Hepatocyte (in vitro differentiated cells): ENCODE measurements at regions not wholly inside any gene's neighbourhood (a gene's known extent, or its start where the extent isn't known, plus 50 kb on each side); places are given as distances from the start of the nearest gene placed in this dataset.

Experiments used
- CTCF ChIP-seq: fragments of 200-600 bp; sonication (generic); IDR thresholded peaks from 2 replicates; pipeline ENCODE4 v1.5.1; 2016; ENCODE audit warnings: antibody characterized with exemption, mild to moderate bottlenecking; ENCODE audit not compliant: poor library complexity
- EZH2 ChIP-seq: fragments of 200-600 bp; sonication (generic); IDR thresholded peaks from 2 replicates; pipeline ENCODE4 v1.6.1; 2016; ENCODE audit warnings: antibody characterized with exemption, mild to moderate bottlenecking, borderline replicate concordance
- EZH2phosphoT487 ChIP-seq: fragments of 200-600 bp; sonication (generic); IDR thresholded peaks from one replicate; pipeline ENCODE4 v1.6.1; 2018; ENCODE audit warnings: antibody characterized with exemption, mild to moderate bottlenecking, low read depth, moderate library complexity; ENCODE audit not compliant: unreplicated experiment, severe bottlenecking

GRCh38 chr22:49514641-49515040, 313.0 kb downstream of the BRD1 start:
- no peak for TF ChIP-seq CTCF
- TF ChIP-seq EZH2: no peak
- no peak for TF ChIP-seq EZH2phosphoT487
